Coronary artery (tissue), 2 donors: ENCODE measurements at regions not wholly inside any gene's neighbourhood (a gene's known extent, or its start where the extent isn't known, plus 50 kb on each side); places are given as distances from the start of the nearest gene placed in this dataset.

Source experiments
- DNase-seq: peaks from one replicate; pipeline ENCODE4 v3.0.0-alpha.2; 2017; ENCODE audit warnings: low spot score
- H3K27ac ChIP-seq, 2 donors: fragments of 200-600 bp; sonication (generic); one replicate each; pipeline ENCODE4 v1.5.1; 2016 to 2019
- H3K4me3 ChIP-seq: fragments of 200-600 bp; sonication (generic); 2 replicates; pipeline ENCODE4 v1.5.1; 2016; ENCODE audit warnings: mild to moderate bottlenecking, moderate library complexity
- TF ChIP-seq, protein P1 (sequence below): fragments of 200-600 bp; sonication (generic); IDR thresholded peaks from one replicate; pipeline ENCODE4 v1.5.1; 2019; ENCODE audit warnings: antibody characterized with exemption

DNA sequence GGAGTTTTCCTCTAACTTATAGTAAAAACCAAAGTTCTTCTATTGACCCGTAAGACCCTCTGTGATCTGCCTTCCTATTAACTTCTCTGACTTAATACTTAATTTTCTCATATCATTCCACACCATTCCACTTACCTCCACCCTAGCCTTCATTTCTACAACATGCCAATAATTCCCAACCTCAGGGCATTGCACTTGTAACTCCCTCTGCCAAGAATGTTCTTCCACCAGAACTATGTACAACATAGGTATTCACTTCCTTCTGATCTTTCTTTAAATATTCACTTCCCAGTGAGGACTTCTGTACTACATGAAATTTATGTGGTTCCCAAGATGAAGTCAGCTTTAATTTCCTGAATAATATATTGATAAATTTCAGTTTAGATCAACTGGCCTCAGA, 531.7 kb downstream of the LRFN5 start:
- DNase-seq: no peak
- Histone ChIP-seq H3K27ac (no peak overlapping the region), H3K4me3 (no peak overlapping the region)
- TF ChIP-seq, protein P1, sequence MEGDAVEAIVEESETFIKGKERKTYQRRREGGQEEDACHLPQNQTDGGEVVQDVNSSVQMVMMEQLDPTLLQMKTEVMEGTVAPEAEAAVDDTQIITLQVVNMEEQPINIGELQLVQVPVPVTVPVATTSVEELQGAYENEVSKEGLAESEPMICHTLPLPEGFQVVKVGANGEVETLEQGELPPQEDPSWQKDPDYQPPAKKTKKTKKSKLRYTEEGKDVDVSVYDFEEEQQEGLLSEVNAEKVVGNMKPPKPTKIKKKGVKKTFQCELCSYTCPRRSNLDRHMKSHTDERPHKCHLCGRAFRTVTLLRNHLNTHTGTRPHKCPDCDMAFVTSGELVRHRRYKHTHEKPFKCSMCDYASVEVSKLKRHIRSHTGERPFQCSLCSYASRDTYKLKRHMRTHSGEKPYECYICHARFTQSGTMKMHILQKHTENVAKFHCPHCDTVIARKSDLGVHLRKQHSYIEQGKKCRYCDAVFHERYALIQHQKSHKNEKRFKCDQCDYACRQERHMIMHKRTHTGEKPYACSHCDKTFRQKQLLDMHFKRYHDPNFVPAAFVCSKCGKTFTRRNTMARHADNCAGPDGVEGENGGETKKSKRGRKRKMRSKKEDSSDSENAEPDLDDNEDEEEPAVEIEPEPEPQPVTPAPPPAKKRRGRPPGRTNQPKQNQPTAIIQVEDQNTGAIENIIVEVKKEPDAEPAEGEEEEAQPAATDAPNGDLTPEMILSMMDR: no peak

DNA sequence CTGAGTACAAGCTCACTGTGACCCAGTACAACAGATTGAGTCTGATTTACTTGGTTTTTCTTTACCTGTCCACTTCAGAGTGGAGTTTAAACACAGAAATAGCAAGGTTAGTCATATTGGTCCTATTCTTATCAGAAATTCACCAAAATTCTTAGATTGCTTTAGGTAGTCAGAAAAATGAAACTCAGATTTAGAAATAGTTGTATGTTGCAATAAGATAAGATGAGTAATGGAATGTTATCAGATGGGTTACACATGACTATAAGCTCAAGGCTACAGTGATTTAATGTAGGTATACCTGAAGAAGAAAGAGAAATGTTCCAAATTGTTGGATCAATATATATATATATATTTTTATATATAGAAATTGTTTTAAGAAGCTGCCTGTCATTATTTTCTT, 524.1 kb downstream of the LRFN5 start:
- Histone ChIP-seq H3K27ac (no peak overlapping the region), H3K4me3 (no peak overlapping the region)
- TF ChIP-seq, protein P1: no peak
- DNase-seq: no peak

DNA sequence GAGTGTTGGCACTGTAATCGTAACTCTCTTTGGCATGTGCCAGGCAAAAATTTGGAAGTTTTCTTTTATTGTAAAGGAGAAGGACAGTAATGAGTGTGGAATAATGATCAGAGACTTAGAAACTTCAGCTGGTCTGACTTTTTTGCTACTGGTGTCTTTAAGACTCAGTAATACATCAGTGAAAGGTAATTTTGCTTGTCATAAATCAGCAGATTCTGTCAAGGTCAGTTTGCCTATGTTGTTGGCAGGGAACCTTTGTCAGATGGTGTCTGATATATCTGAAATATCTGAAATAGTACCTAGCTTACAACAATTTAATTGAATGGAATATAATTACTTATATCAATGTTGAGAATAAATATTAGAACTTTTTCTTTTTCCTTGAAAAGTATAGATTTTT, 516.9 kb downstream of the LRFN5 start:
- Histone ChIP-seq H3K4me3 (no peak overlapping the region), H3K27ac (no peak overlapping the region)
- TF ChIP-seq, protein P1: no peak
- no peak for DNase-seq

DNA sequence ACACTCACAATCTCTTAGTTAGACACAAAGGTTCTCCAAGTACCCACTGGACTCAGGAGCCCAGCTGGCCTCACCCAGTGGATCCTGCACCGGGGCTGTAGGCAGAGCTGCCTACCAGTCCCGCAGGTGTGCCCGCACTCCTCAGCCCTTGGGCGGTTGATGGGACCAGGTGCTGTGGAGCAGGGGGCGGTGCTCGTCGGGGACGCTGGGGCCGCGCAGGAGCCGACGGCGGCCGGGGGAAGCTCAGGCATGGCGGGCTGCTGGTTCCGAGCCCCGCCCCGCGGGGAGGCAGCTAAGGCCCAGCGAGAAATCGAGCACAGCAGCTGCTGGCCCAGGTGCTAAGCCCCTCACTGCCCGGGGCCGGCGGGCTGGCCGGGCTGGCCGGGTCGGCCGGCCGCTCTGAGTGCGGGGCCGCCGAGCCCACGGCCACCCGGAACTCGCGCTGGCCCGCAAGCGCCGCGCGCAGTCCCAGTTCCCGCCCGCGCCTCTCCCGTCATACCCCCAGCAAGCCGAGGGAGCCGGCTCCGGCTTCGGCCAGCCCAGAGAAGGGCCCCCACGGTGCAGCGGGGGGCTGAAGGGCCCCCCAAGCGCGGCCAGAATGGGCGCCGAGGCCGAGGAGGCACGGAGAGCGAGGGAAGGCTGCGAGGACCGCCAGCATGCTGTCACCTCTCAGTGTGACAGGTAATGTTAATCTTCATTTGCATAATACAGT, 506.8 kb downstream of the LRFN5 start:
- Histone ChIP-seq H3K27ac (no peak overlapping the region), H3K4me3 (no peak overlapping the region)
- no peak for DNase-seq
- TF ChIP-seq, protein P1: no peak

DNA sequence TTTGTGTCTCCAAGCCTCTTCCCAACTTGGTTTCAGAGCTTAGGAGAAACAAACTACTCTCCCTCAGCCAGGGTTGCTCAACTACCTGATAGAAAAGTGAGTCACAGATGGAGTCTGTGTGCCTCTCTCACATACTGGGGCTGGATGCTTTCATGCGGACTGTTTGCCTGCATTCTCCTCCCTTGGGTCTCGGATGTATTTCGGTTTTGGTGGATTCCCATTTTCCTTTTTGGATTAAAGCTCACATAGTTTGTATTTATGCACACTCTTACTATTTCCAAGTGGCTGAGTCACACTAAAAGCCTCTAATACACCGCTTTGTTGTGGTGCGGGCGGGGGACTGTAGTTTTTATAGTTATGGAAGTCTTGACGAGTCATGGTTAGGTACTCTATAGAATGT, 505.4 kb downstream of the LRFN5 start:
- TF ChIP-seq, protein P1: no peak
- no peak for DNase-seq
- Histone ChIP-seq H3K27ac (no peak overlapping the region), H3K4me3 (no peak overlapping the region)

DNA sequence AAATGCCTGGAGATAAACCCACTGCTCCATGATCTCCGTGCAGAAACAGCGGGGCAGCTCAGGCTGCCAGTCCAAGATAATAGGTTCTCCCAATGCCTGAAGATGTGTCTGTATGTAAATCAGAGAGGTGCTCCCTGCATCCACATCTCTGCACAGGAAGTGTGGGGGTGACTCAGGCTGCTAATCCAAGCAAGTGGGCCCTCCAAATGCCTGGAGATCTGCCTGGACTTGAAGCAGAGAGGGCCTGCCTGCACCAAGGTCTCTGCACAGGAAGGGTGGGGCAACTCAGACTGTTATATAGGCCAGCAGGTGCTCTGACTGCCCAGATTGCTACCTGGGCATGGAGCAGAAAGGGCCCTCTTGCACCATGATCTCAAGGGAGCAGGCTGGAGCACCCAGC, 504.7 kb downstream of the LRFN5 start:
- no peak for DNase-seq
- TF ChIP-seq, protein P1: no peak
- Histone ChIP-seq H3K4me3 (no peak overlapping the region), H3K27ac (no peak overlapping the region)

DNA sequence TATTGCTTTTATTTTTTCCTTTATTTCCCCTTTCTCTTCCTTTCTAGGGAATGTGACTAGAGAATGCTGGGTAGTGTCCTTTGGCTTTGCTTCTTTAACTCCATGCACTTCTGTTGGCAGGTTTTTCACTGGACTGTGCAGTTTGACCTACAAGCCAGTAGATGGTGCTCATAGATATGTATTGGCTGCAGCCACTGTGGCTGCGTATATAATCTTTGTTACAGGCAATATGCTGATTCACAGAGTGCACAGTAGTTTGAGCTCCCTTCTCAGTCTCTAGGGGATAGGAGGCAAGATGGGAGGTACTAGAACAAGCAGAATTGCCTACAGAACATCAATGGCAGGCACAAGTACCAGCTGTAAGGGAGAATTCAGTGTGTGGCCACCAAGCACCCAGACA, 503.5 kb downstream of the LRFN5 start:
- no peak overlapping the region for H3K27ac ChIP-seq
- no peak for DNase-seq
- TF ChIP-seq, protein P1: no peak
- no peak overlapping the region for H3K4me3 ChIP-seq
